GM19239 (cell line): ENCODE measurements at regions not wholly inside any gene's neighbourhood (a gene's known extent, or its start where the extent isn't known, plus 50 kb on each side); places are given as distances from the start of the nearest gene placed in this dataset.
A peak's percentile ranks its signal among the peaks of the same experiment; 100 is the strongest.

Experiments used
- DNase-seq: peaks from one replicate; pipeline ENCODE4 v3.0.0; 2011; ENCODE audit warnings: low spot score; ENCODE audit not compliant: insufficient read length
- FAIRE-seq: peaks from 2 replicates; lab custom pipeline; 2011; peaks lifted over from hg19 to GRCh38; lab: Jason Lieb, UNC

- DNase-seq (no peak), FAIRE-seq (peak; percentile 98)
Measured at GRCh38 chrX:30504309-30504708, 73.3 kb downstream of the TASL start.

DNA sequence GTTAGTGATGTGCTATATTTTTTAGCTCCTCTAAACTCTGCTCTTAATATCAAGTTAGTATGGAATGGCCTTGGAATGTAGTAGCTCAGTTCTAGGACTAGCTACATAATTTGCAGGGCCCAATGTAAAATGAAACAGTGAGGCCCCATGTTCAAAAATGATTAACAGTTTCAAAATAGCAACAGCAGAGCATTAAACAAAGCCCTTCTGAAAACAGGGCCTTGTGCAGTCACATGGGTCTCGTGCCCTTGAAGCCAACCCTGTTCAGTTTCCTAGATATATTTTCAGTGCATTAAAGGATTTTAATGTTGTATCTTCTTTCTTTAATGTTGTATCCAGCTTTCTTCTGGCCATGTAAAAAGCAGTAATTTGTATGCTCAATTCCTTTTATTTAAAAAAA lies 82.1 kb downstream of the TASL start:
- FAIRE-seq = peak; percentile 64
- DNase-seq = no peak

DNA sequence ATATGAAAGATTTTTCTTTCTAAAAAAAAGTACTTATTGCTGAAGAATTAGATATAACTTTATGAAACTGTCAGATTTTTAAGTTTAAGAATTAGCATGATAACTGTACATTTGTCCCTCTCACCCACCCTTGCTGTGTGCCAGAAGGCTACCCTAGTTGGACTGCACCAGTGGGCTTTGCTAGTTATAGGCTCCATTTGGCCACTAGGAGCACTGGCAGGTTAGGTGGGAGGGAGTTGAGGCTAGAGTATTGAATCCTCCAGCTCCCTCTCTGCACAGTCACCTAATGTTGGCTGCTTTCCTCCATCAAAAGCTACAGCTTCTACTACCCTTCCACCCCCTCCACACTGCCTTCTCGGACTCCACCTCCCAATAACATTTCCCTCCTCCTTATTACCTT lies 84.2 kb downstream of the TASL start:
- no peak for FAIRE-seq
- no peak for DNase-seq

DNA sequence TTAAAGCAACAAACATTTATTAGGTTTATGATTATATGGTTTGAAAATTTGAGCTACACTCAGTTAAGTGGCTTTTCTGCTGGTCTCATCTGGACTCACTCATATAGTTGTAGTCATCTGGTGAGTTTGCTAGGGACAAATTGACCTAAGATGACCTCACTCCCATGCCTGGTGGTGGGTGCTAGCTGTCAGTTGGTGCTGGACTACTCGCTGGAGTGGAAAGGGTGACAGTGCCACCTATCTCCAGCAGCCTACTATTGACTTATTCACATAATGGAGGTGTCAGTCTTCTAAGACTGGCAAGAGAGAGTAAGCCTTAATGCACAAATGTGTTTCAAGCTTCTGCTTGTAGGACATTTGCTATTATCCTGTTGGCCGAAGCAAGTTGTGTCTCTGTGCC lies 88.2 kb downstream of the TASL start:
- FAIRE-seq = no peak
- no peak for DNase-seq

DNA sequence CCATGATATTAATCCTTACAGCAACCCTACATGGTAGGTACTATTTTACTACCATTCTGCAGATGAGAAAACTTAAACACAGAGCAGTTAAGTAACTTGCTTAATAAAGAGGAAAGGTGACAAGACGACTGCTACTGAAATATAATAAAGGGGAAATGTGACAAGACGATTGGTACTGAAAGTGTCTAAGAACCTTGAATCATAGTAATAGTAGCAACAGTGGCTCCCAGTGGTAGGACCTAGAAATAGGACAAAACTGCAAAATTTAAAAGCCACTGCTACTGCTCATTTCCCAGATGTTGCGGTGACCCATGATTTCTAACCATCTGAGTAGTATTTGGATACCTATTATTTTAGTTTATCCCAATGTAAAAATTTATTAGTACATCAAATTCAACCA lies 89.5 kb downstream of the TASL start:
- DNase-seq (no peak), FAIRE-seq (peak; percentile 84)

GRCh38 chrX:30483996-30484395 lies 93.6 kb downstream of the TASL start:
- DNase-seq (no peak), FAIRE-seq (no peak)

GRCh38 chrX:30468471-30468870 lies 109.1 kb downstream of the TASL start:
- DNase-seq = no peak
- no peak for FAIRE-seq
